Fibroblast of skin of left biceps (primary cell): ENCODE measurements at regions not wholly inside any gene's neighbourhood (a gene's known extent, or its start where the extent isn't known, plus 50 kb on each side); places are given as distances from the start of the nearest gene placed in this dataset.

Source experiments
- DNase-seq, 2 experiments: peaks; one replicate each; pipeline ENCODE4 v3.0.0-alpha.2; 2013; ENCODE audit warnings: low read depth in 2 of 2

DNA sequence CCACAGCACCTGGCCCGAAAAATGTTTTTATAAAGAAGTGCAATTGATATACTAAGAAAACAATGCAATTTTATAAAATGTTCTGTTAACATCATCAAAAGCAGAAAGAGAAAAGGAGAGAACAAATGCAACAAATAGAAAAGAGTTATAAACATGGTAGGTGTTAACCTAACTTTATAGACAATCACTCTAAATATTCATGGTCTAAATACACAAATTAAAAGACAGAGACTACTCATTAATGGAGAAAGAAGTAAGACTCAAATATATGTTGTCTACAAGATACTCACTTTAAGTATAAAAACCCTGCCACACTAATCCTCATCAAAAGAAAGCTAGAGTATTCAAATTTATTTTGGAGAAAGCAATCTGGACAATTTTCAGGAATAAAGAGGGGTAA lies 425.3 kb upstream of the ANKRD30A start:
- no peak for DNase-seq

DNA sequence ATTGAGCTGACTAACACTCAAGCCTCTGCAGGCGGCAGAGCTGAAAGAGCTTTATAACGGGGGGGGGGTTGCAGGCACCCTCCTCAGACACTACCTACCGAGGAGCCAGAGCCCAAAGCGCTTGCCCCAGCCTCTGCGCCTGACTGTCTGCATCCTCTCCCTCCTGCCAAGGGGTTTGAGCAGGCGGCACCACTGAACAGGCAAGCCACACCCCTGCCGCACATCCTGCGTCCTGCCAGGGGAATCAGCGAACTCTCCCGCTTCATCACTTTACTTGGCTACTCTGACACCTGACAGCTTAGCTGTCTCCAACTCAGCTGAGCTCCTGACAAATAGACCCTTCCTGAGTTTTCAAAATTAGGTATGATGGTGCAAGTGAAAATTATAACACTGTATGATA lies 432.6 kb upstream of the ANKRD30A start:
- DNase-seq = no peak

DNA sequence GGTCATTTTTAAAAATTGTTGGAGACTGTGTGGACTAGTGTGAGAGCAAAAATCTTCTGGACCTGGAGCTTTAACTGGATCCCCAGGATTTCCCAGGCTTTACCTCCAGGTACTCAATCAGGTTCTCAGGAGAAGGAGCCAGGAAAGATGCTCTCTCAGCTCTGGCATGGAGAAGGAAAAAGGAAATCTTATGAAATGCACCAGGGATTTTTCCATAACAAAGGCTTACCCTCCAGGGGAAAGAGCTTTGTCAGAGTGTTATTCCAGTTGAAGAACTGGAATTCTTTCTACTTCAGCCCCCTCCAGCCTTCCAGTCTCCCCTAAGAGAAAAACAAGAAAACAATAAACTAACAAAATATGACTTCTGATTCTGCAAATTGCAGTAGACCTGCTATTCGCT lies 436.7 kb upstream of the ANKRD30A start:
- DNase-seq = no peak

DNA sequence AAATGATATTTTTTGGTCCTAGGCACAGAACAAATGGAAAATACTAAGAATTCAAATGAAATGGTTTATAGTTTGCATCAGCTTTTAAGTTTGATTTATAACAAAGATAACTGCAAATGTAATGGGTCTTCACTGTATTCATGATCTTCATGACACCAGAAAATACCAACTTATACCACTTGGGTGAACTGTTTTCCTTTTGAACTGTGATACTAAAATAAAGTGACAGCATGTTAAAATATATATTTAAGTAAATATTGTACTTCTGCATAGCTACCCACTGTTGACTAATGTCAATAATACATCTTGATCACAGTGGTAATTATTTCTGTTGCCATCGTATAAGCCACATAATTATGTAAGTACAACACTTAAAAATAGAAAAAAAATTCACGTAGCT lies 442.0 kb upstream of the ANKRD30A start:
- DNase-seq = no peak

DNA sequence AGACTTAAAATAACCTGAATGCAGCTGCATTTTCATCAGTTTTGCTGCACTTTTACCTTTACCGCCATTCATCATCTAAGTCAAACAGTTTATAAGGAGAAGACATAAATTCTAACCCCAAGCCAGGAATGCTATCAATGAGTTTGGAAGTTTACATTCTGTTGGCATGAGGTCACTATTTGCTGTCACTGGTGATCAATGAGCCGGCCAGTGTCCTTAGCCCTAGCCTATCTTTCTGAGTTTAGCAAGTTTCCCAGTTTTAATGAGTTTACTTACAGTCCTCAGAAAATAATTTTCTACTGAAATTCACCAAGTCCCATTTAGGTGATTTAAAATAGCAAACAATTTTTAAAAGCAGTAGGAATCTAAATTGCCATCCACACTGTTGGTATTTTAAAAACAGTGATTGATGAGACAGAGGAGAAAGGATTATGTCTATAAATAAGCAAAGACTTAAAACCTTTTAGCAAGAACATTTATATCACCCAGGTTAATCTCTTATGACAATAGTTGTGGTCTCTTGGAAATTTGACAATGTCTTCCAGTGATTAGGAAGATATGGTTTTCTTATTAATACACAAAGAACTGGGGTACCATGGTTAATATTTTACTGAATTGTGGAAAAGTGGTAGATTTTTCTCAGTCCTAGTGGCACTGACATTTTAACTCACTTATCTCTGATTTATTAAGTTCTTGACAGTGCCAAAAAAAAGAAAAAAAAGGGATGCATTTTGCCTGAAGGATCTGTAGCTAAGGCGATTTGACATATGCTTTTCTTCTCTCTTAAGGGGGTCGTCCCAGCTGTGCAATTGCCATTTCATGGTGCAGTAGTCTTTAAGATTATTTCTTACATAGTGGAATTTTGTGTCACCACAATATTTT lies 443.4 kb upstream of the ANKRD30A start:
- DNase-seq = no peak

DNA sequence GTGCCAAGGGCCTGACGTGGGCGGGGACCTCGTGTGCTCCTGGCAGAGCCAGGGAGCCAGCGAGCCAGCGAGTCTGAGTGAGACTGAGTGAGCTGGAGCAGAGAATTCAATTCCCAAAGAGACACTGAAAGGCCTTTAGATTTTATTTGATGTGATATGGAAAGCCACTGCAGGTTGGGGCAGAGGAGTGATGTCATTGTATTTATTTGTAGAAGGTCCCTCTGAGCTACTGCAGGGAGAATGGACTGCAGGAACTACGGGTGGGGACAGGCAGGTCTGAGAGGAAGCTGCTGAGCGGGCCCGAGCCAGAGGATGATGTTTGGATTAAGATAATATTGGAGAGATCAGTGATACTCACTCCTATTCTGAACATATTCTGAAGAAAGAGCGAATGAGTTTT lies 445.8 kb upstream of the ANKRD30A start:
- DNase-seq = no peak

DNA sequence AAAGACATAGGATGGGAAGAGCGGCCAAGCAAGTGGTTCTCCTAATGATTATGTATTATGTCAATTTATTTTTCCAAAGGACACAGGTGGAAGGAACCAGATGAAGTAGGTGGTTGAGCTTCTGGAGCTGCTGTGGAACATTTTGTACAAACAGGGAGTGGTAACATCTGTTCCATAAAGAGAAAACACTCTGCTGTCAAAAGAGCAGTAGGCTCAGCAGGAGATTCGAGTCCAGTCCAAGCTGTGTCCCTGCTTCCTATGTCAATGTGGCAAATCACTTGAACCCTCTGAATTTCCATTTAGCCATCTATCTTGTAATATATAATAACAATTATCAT lies 448.0 kb upstream of the ANKRD30A start:
- no peak for DNase-seq

DNA sequence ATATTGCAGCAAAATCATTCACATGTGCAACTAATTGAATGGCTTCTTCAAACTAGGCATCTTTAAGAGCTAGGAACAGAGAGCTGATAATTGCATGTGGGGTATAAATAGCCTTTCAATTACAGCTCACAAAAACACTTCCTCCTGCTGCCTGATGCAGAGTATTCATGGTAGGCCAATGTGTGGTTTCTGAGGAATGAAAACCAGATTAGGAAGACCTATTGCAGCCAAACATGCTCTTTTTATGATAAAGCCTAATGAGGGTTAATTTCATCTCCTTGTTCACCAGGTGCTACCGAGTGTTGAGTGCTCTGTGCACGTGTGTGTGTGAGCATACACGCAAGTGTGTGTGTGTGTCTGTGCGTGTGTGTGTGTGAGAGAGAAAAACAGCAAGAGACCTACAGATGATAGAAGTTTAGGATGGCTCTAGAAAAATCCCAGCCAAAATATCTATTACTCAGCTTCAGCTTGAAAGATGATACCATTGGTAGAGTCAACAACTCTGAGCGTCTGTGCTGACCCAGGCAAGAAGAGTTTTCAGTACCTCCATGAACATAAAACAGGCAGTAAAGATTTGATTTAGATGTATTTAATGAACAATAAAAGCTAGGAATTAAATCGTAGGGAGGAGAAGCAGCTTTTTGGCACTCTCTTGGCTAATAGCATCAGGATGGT lies 448.5 kb upstream of the ANKRD30A start:
- peak; percentile 54 to 57 for DNase-seq

DNA sequence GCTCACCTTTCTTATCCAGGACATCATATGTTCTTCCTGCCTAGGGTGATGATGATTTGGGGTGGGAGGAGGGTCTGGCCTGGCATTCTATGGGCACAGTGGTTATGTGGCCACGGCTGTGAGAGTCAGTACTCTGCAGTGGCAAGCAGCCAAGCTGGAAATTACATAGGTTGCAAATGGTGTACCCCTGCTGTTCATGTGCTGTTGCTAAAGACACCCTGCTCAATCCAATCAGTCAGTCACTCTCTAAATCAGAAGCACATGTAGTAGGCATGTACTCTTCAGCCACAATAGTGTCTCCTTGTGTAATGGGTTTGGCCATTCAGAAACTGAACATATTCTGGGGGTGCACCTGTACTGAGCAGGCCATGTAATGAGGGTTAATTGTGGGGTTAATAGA lies 449.1 kb upstream of the ANKRD30A start:
- DNase-seq = peak; percentile 20 to 30

DNA sequence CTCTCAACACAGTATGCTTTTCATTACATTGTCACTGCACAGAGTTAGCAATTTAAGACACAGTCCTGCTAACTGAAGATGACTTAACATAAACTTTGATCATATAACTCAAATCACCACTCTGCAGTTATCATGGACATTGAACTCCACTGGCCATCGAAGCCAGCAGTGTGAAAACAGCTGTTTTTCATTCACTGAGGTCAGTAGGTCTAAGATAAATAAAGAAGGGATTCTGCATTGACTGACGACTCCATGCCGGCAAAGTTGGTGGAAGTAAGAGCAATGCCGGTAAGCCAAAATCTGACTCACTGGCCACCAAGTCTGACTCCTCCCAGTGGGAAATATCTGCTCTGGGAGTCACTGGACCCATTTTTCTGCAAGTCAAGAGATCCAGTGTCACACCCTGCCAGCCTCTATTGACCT lies 449.9 kb upstream of the ANKRD30A start:
- peak; percentile 32 to 36 for DNase-seq

DNA sequence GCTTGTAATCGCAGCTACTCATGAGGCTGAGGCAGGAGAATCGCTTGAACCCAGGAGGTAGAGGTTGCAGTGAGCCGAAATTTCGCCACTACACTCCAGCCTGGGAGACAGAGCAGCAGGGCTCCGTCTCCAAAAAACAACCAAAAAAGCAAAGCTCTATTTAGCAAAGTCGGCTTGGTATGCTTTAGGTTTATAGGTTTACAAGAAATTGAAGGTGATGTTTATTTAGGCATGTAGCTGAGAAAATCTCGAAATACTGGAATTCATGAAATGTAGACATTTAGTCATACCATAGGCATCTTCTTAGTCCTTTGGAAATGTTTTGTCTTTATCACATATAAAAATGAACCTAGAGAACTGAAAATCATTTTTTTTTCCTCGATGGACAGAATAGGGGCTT lies 453.8 kb upstream of the ANKRD30A start:
- DNase-seq = peak; percentile 23 to 49

DNA sequence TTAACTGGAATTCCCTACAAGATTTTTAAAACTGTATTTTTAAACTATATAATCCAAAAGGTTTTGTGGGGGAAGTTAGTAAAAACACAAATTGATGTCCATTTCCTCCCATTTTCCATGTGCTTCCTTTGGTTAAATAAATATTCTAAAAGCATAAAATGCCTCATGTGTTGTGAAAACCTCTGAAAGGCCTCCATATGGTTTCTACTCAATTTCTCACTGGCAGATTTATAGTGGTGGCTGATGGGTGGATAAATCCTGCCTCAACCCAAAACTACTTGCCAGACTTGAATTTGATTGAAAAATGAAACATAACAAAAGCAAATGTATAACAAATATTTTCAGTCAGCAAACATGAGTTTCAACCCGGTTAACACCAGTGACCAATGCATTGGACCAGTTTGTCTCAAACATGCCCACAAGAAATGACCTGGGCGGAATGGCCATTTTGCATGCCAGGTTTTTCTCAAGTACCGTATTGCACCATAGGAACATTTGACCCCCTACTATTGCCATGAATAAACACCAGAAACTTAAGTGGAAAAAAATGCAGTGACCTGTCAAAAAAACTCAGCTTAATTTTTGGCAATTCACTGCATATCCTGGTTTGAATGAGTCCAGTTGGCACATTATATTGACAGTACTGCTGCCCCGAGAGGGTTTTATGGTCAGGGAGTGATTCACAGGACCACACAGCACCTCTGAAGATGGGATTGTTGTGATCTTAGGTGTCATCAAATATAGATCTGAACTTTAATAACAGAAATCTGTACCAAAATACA lies 454.6 kb upstream of the ANKRD30A start:
- DNase-seq = peak in 1 of 2 experiments; percentile 20

DNA sequence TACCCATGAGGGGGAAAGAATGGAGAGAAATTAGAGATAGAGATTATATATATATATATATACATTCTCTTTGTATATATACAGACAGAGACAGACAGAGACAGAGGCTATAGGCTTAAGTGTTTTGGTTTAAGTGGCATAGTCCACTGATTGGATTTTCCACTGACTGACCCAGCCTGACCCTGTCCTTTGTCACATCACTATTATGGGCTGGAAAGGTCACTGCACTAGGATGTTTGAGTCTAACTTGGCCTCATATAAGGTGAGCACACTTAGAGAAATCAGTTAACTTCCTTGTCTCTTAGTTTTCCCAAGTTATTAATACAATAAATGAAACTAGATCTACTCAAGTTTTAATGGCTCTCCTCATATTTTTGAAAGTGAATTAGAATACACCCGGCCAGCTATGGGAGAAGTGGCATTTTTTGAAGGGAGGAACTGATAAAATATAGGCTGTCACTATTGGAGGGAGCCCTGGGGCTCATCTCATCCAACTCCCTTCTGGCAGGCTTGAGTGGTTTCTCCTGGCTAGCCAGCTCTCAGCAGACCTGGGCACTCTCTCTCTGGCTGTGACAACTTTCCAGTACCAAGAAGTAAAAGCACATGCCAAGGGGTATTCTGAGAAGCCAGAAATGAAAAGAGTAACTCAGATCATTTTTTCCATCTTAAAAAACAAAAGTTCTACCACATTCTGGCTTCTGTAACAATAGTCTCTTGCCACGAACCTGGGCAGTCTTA lies 455.6 kb upstream of the ANKRD30A start:
- no peak for DNase-seq

DNA sequence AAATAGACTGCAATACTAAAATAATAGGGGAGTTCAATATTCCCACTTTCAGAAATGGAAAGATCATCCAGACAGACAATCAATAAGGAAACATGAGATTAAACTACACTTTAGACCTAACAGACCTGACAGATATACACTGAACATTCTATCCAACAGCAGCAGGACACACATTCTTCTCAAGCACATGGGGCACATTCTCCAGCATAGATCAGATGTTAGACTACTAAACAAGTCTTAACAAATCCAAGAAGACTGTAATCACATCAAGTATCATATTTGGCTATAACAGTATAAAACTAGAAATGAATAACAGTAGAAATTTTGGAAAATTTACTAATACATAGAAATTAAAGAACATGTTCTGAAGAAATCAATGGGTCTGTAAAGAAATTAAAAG lies 458.9 kb upstream of the ANKRD30A start:
- DNase-seq = no peak

DNA sequence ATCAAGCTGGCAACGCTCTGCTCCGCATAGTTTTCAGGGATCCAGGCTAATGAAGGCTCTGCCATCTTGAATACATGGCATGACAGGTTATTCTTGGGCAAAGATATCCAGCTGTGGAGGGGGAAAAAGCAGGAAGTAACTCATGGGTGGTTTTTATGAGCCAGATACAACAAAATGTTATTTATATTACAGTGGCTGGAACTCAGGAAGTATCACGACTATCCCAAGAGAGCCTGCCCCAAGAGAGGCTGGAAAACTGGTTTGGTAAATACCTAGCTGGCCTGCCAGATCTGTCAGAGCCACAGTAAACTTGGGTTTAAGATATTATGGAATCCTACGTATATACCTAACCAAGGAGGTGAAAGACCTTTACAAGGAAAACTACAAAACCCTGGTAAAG lies 462.8 kb upstream of the ANKRD30A start:
- no peak for DNase-seq

DNA sequence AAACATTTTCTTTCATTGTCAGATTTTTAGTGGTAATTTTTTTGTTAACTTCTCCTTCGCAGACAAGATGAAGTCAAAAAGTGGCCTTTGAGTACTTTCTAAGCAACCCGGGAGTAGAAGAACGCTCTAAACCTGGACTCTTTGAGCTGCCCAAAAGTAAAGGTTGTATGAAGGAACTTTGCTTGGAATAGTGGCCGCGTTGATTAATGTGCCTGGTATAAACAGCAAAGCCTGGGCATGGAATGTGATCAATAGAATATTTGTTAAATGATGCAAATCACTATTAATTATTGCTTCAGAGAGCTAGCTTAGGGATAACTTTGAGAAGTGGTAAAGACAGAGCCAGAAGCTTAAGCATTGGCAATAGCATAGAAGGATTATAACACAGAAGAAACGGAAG lies 475.1 kb upstream of the ANKRD30A start:
- no peak for DNase-seq

DNA sequence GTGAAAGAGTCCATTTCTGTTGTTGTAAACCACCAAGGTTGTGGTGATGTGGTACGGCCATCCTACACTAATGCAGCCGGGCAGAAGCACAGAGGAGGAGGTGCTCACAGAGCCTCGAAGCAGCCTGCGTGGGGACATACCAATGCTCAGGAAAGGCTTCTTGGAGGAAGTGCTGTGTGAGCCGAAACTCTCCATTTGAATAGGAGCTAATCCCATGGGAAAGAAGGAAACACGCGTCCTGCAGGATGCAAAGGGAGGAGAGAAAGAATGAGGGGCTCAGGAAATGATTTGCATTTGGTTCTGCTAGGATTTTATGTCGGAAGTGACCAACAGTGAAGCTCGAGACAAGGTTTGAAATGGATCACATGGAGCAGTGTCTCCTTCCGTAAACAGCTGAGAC lies 477.9 kb upstream of the ANKRD30A start:
- DNase-seq = no peak

DNA sequence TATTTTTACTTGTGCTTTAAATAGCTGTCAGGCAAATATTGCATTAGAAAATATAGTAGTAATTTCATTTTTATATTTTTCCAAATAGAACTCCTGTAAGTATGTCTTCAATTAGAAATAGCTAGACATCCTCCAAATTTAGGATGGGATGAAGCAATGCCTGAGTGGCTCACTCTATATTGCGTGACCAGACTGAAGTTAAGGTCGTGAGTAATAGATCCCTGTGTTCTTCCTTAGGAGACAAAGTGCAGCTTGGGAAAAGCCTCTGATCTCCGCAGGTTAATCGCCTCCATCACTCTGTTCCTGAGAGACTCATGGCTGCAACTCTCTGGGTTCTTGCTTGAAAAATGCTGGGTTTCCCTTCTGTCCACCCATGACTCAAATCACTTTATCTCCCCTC lies 484.8 kb upstream of the ANKRD30A start:
- DNase-seq = no peak

DNA sequence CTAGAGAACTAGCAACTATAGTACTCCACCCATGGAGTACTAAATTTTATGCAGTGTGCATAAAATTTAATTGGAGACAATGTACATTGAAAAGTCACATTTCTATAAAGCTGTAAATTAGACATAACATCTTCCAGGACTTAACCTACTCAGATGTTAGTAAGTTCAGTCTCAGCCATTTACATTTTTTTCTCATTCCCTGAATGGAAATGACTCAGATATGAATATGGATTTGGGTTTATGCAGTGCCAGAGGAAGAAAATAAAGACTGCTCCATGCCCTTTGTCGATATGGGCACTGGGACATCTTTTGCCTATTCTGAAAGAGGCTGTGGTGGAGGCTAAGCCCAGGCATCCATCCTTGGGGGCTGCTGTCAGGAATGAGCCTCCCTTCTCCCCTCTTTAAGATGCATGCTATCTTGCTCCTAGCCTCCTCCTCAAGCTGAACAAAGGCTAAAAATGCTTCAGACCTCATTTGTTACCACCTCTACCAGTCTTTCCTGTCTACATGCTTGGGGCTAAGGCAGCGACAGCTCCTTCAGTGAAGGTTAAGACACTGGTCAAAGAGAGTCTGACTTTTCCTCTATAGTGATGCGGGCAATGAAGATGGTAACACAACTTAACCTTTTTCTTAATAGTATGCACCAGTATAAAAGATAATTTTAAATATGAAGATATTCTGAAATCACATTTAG lies 486.8 kb upstream of the ANKRD30A start:
- DNase-seq = no peak

DNA sequence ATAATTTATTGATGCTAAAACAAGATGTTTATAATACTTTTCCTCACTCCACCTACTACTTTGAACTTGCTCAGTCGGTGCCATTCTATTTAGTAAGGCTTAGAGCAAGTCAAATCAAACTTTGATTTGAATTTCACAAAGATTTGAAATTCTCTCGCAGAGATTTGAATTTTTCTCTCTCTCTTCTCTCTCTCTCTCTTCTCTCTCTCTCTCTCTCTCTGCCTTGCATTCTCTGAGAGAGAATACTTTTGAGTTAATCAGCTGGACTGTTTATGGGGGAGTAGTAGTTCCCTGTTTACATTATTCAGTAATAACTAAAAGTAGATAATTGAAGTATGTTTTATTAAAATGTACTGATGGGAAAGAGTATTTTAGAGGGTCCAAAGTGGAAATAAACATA lies 488.5 kb upstream of the ANKRD30A start:
- no peak for DNase-seq

DNA sequence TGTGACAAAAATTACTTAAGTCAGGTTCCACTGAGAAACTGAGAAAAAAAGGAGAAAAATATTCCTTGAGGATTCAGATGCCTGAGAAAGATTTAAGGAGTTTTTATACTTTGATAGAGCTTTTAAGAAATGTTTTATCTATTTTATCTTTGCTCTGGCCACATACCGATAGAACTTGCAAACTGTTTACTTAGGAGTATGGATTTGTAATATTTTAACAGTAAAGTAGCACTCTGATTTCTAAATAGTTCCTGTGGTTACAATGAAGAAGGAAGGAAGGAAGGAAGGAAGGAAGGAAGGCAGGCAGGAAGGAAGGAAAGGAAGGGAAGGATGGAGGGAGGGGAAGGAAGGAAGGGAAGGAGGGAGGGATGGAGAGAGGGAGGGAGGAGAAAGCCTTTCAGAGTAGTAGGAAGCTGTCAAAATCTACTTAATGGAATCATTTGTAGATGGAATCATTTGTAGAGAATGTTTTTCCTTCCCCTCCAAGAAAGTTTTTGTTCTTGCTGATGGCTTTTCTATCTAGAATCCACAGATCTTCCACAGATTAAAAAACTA lies 489.0 kb upstream of the ANKRD30A start:
- DNase-seq = no peak
